ENCODE measurements at regions not wholly inside any gene's neighbourhood (a gene's known extent, or its start where the extent isn't known, plus 50 kb on each side); places are given as distances from the start of the nearest gene placed in this dataset.

DNA sequence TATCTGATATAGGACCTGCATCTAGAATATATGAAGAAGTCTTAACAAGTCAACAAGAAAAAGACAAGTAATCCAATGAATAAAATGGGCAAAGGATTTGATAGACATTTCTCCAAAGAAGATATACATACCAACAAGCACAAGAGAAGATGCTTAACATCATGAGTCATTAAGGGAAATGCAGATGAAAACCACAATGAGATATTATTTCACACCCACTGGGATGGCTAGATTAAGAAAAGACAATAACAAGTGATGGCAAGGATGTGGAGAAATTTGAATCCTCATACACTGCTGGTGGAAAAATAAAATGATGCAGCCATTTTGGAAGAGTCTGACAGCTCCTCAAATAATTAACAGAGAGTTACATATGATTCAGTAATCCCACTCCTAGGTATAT, 502.6 kb downstream of the FUT8 start:
- TF ChIP-seq POLR2A (IDR thresholded peaks at IDR 0.05; ENCODE audit: low read depth, low read length), result no peak
- no peak for TF ChIP-seq SPI1 (IDR thresholded peaks at IDR 0.05; ENCODE audit: low read depth, low read length)
- TF ChIP-seq PAX5 (IDR thresholded peaks at IDR 0.05; ENCODE audit: insufficient read depth, low read length, severe bottlenecking), result no peak
- no peak for TF ChIP-seq TAF1 (IDR thresholded peaks at IDR 0.05; ENCODE audit: low read depth, low read length)
- no peak for TF ChIP-seq POLR2AphosphoS5 (IDR thresholded peaks at IDR 0.05; ENCODE audit: low read depth, low read length)

Data from GM12891 (cell line).